K562 (cell line): ENCODE measurements at regions not wholly inside any gene's neighbourhood (a gene's known extent, or its start where the extent isn't known, plus 50 kb on each side); places are given as distances from the start of the nearest gene placed in this dataset.

Experiments
- ATAC-seq: fragments of 200-7000 bp; cut with Tn5 transposase; 3 replicates; pipeline ENCODE4 v1.9.1; 2020; ENCODE audit warnings: moderate library complexity
- BruUV-seq: library from RNA; stranded (reverse); fragments of 400-500 nt; replicated peaks from 2 replicates; lab custom pipeline; 2021; lab: Mats Ljungman, UMichigan
- CTCF ChIA-PET: fragments of 300-600 bp; formaldehyde crosslinking; extraction: SDS; loops from one replicate; lab custom pipeline; 2021; ENCODE audit warnings: low intra/inter-chr PET ratio; lab: Yijun Ruan, JAX
- POLR2A ChIA-PET: fragments of 300-600, 350-650 bp; sonication (Branson Sonifier 250); formaldehyde crosslinking; extraction: SDS; loops from one replicate; lab custom pipeline; 2021; ENCODE audit warnings: antibody characterized with exemption, inconsistent platforms; lab: Yijun Ruan, JAX
- DNase-seq, 4 experiments: peaks; one replicate each; pipeline versions ENCODE4 v3.0.0 to v3.0.0-alpha.2; 2011 to 2018; ENCODE audit warnings: low spot score in 3 of 4, mixed read lengths in 3 of 4; ENCODE audit errors: extremely low read depth in 1 of 4
- FAIRE-seq: peaks from 2 replicates; lab custom pipeline; 2011; peaks lifted over from hg19 to GRCh38; lab: Jason Lieb, UNC
- H2AFZ ChIP-seq: 2 replicates; pipeline ENCODE4 v1.6.0; 2011; ENCODE audit warnings: low read depth, low read length, control low read depth, inconsistent platforms
- H3K27ac ChIP-seq: fragments of 200-600 bp; 3 replicates; pipeline ENCODE4 v1.8.0; 2011; ENCODE audit warnings: low read depth, mild to moderate bottlenecking, control low read depth, inconsistent platforms, low read length, moderate library complexity, mixed read lengths; ENCODE audit errors: extremely low read depth
- H3K27me3 ChIP-seq, 2 experiments: fragments of 300-600 bp in 1 of 2; 2 replicates in 1 of 2; 3 replicates in 1 of 2; pipeline versions ENCODE4 v1.6.0 to v1.8.0; 2011; ENCODE audit warnings: inconsistent platforms in 2 of 2, low read length in 2 of 2, mild to moderate bottlenecking in 1 of 2, mixed read lengths in 1 of 2, moderate library complexity in 1 of 2; ENCODE audit not compliant: control insufficient read depth in 2 of 2, insufficient read depth in 2 of 2
- H3K36me3 ChIP-seq: fragments of 300-600 bp; 3 replicates; pipeline ENCODE4 v1.8.0; 2011; ENCODE audit warnings: mild to moderate bottlenecking, low read length, inconsistent platforms; ENCODE audit not compliant: control insufficient read depth, insufficient read depth
- H3K4me1 ChIP-seq, 2 experiments: fragments of 200-600 bp in 1 of 2; replicated peaks in 1 of 2; 2 replicates in 1 of 2; 3 replicates in 1 of 2; pipeline versions ENCODE4 v1.5.1 to v1.8.0; 2011; ENCODE audit warnings: inconsistent platforms in 2 of 2, low read length in 2 of 2, mild to moderate bottlenecking in 1 of 2, mixed read lengths in 1 of 2, moderate library complexity in 1 of 2; ENCODE audit not compliant: control insufficient read depth in 2 of 2, insufficient read depth in 2 of 2
- H3K4me2 ChIP-seq: 2 replicates; pipeline ENCODE4 v1.6.1; 2011; ENCODE audit warnings: low read length, control low read depth, inconsistent platforms, mixed read lengths; ENCODE audit not compliant: insufficient read depth
- H3K4me3 ChIP-seq: fragments of 200-600 bp; sonication (generic), shearing (Covaris generic); 2 replicates; pipeline ENCODE4 v1.5.1; 2016; ENCODE audit warnings: control low read depth, inconsistent platforms
- H3K79me2 ChIP-seq: fragments of 200-600 bp; 3 replicates; pipeline ENCODE4 v1.8.0; 2011; ENCODE audit warnings: low read length, inconsistent platforms; ENCODE audit not compliant: control insufficient read depth, insufficient read depth
- H3K9ac ChIP-seq, 2 experiments: 2 replicates each; pipeline versions ENCODE4 v1.6.0 to v1.6.1; 2011; ENCODE audit warnings: low read depth in 2 of 2, low read length in 2 of 2, control low read depth in 1 of 2, inconsistent platforms in 1 of 2, mild to moderate bottlenecking in 1 of 2, mixed read lengths in 1 of 2; ENCODE audit not compliant: insufficient read depth in 1 of 2
- H3K9me1 ChIP-seq: one replicate; pipeline ENCODE4 v1.6.0; 2011; ENCODE audit warnings: inconsistent platforms, mild to moderate bottlenecking, low read length, moderate library complexity; ENCODE audit not compliant: control insufficient read depth, insufficient read depth
- H3K9me3 ChIP-seq: replicated peaks from 2 replicates; pipeline ENCODE4 v1.5.1; 2011; ENCODE audit warnings: low read depth, low read length, inconsistent platforms; ENCODE audit not compliant: control insufficient read depth, insufficient read depth
- H4K20me1 ChIP-seq: replicated peaks from 2 replicates; pipeline ENCODE4 v1.6.1; 2011; ENCODE audit warnings: low read length, inconsistent platforms, mixed read lengths; ENCODE audit not compliant: control insufficient read depth, insufficient read depth
- CHD2 ChIP-seq: IDR thresholded peaks from 2 replicates; pipeline ENCODE4 v1.6.1; 2011; ENCODE audit warnings: low read depth, low read length
- COPS2 ChIP-seq: fragments of 450-650 bp; conservative IDR thresholded peaks from 2 replicates; pipeline ENCODE4 v1.6.1; 2016; ENCODE audit warnings: mild to moderate bottlenecking, moderate library complexity
- FOS ChIP-seq: IDR thresholded peaks from 3 replicates; pipeline ENCODE4 v1.6.1; 2011; ENCODE audit not compliant: insufficient read length; ENCODE audit errors: extremely low read depth
- NEUROD1 ChIP-seq: fragments of 150-350 bp; IDR thresholded peaks from 2 replicates; pipeline ENCODE4 v1.6.1; 2014; ENCODE audit warnings: borderline replicate concordance, low read length, low read depth; ENCODE audit not compliant: partially characterized antibody
- SFPQ ChIP-seq: fragments of 200-400 bp; formaldehyde crosslinking; IDR thresholded peaks from 2 replicates; pipeline ENCODE4 v1.6.1; 2017; ENCODE audit warnings: mild to moderate bottlenecking, low read depth, low read length, moderate library complexity
- WGBS: fragments of 100-300 bp; shearing (Covaris generic); methylation state at CpG from one replicate; pipeline ENCODE4 v1.1.6; 2016; ENCODE audit warnings: low coverage, mixed read lengths; ENCODE audit not compliant: insufficient coverage; ENCODE audit errors: missing lambda C conversion rate; 5-methylcytosine and 5-hydroxymethylcytosine counted together
- in situ Hi-C: fragments of 300-500 bp; cut with MboI; formaldehyde crosslinking; loops from 4 replicates; pipeline ENCODE4 v1.15.0; 2018; ENCODE audit warnings: inconsistent platforms, mixed read lengths
- intact Hi-C: fragments of 100-400 bp; cut with micrococcal nuclease; formaldehyde crosslinking; loops from 2 replicates; pipeline ENCODE4 v1.14.2; 2022

DNA sequence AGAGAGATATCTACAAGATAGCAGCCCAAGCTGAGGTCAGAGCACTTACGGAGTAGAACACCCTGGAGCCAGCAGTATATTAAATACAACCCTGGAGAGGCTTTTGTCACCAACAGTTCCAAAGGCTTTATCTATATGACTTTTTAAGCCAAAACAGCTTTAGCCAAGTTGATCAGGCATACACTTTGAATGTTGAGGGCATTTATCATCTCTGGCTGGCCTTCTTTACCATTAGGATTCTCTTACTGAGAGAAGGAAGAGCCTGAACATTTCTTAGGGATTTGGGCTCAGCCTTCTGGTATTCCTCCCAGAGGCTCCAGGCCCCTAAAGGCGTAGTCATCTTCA, 161.3 kb upstream of the RIMS1 start:
- no peaks in the 10 kb centered on the region for H3K36me3 ChIP-seq
- FAIRE-seq = no peak

More for the DNA sequence above, 161.3 kb upstream of the RIMS1 start:
- TF ChIP-seq FOS (no peak), SFPQ (no peak), CHD2 (no peak), NEUROD1 (no peak), COPS2 (no peak)
- intact Hi-C loops (no loop called here), in situ Hi-C loops (no loop called here)
- WGBS = 0% methylated on average over 2 of the region's 2 CpGs
- H3K79me2 ChIP-seq = no peaks in the 10 kb centered on the region
- no peak overlapping the region for H3K9ac ChIP-seq
- no peak overlapping the region for H2AFZ ChIP-seq
- H3K9me1 ChIP-seq = no peaks in the 10 kb centered on the region
- POLR2A ChIA-PET = no interaction called here
- H3K9me3 ChIP-seq = no peaks in the 10 kb centered on the region
- DNase-seq (no peak), ATAC-seq (no peak)
- no TSS peak for BruUV-seq
- H3K4me1 ChIP-seq = no peaks in the 10 kb centered on the region
- H3K27me3 ChIP-seq = no peaks in the 10 kb centered on the region
- H3K4me2 ChIP-seq = no peak overlapping the region
- no peaks in the 10 kb centered on the region for H4K20me1 ChIP-seq
- no peak overlapping the region for H3K4me3 ChIP-seq
- H3K27ac ChIP-seq = no peak overlapping the region
- CTCF ChIA-PET = no interaction called here
